HFF-Myc (cell line): ENCODE measurements at regions not wholly inside any gene's neighbourhood (a gene's known extent, or its start where the extent isn't known, plus 50 kb on each side); places are given as distances from the start of the nearest gene placed in this dataset.
"Not testable (repeated sequence)": the region's sequence is repeated elsewhere in the genome, so short reads cannot be mapped to it uniquely, and the experiment has no call there.

ENCODE experiments used
- DNase-seq: peaks from one replicate; pipeline ENCODE4 v3.0.0-alpha.2; 2011; ENCODE audit warnings: low read depth; ENCODE audit errors: extremely low read depth
- H3K4me3 ChIP-seq: replicated peaks from 2 replicates; pipeline ENCODE4 v1.5.1; 2011; ENCODE audit warnings: low read depth, mild to moderate bottlenecking, control low read depth, low read length
- TF ChIP-seq, protein P1 (sequence below): IDR thresholded peaks from 2 replicates; pipeline ENCODE4 v1.5.1; 2012; ENCODE audit warnings: mild to moderate bottlenecking, low read depth, low read length, control low read depth; ENCODE audit errors: missing control alignments

DNA sequence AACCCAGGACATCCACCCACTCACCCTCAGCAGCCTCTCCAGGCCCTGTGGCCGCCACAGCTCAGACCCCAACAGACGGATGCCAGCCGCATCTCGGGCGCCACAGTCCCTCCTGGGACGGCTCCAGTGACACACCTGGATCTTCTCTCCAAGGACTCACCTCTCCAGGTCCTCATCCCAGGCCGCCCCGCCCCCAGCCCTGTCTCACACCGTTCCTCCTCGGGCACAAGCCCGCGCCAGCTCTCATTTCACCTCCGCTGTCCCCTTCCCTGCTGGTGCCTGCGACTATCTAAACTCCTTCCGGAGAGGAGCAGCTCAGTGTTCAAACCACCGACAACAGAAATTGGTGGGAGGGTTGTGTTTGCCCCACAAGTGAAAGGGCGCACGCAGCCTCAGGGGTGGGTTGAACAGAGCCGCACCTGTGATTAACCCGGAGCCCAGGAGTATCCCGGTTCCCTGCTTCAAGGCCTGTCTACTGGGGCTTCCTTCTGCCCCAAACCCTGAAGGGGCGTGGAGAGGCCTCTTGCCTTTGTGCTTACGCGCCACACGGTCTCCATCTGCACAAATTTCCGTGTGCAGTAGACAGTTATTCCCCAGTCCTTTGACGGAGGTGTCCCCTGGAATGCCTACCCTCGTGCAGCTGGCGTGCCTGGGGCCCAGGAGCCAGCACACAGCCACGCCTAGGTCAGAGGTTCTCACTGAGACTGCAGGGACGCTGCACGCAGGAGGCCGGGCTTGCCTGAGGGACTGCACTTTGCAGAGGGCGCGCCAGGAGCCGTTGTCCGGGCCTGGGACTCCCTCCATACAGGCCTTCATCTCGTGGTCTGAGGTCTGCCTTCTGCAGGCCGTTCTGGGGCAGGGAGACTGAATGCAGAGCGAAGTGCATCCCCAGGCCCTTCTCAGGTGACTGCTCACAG, 232.7 kb downstream of the DLL1 start:
- no peak overlapping the region for H3K4me3 ChIP-seq
- DNase-seq: no peak
- TF ChIP-seq, protein P1, sequence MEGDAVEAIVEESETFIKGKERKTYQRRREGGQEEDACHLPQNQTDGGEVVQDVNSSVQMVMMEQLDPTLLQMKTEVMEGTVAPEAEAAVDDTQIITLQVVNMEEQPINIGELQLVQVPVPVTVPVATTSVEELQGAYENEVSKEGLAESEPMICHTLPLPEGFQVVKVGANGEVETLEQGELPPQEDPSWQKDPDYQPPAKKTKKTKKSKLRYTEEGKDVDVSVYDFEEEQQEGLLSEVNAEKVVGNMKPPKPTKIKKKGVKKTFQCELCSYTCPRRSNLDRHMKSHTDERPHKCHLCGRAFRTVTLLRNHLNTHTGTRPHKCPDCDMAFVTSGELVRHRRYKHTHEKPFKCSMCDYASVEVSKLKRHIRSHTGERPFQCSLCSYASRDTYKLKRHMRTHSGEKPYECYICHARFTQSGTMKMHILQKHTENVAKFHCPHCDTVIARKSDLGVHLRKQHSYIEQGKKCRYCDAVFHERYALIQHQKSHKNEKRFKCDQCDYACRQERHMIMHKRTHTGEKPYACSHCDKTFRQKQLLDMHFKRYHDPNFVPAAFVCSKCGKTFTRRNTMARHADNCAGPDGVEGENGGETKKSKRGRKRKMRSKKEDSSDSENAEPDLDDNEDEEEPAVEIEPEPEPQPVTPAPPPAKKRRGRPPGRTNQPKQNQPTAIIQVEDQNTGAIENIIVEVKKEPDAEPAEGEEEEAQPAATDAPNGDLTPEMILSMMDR: no peak

- TF ChIP-seq, protein P1: no peak
- H3K4me3 ChIP-seq: no peak overlapping the region
- no peak for DNase-seq
These were observed 233.7 kb downstream of the DLL1 start for GRCh38 chr6:170057034-170057734.

GRCh38 chr6:170056278-170056711, 234.6 kb downstream of the DLL1 start:
- no peak overlapping the region for H3K4me3 ChIP-seq
- DNase-seq: no peak
- TF ChIP-seq, protein P1: no peak

GRCh38 chr6:170055797-170056196, 235.1 kb downstream of the DLL1 start:
- DNase-seq, H3K4me3 ChIP-seq: not testable (repeated sequence)

- no peak overlapping the region for H3K4me3 ChIP-seq
- DNase-seq: no peak
- TF ChIP-seq, protein P1: no peak
These were observed 236.8 kb downstream of the DLL1 start for GRCh38 chr6:170053966-170054661.

DNA sequence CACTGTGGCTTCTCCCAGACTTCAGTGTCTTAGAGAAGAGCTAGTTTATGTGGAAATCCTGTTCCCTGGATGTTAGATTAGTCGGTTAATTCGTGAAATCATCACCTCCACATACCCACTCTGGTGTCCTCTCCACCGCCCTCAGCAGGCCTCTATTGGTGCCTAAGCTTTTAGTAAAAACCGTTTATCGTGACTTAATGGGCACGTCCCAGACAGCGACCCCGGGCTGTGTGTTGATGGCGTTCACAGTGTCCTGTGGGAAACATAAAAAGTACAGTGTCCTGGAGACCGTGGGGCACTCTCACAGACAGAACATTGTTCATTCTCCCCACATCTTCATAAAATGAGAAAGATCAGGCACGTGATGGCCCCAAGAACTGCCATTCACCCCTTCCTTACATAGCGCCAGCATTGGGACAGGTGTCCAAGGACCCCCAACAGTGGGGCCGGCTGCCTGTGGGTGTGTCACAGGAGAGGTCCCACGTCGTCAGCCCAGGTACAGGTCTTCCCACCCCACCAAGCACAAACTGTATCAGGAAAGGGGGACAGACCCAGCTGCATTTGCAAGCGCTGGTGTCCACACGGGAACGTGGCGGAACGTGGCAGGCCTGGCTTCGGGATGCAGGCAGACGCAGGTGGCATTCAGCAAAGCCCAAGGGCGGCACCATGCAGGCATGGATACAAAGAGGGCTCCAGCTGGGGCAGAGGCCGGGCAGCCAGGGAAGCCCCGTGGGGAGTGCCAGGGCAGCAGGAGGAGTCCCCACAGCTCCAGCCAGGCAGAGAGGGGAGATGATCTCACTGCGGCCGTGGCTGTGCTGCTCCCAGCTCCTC, 237.7 kb downstream of the DLL1 start:
- TF ChIP-seq, protein P1: no peak
- H3K4me3 ChIP-seq: no peak overlapping the region
- no peak for DNase-seq
